ENCODE measurements at regions not wholly inside any gene's neighbourhood (a gene's known extent, or its start where the extent isn't known, plus 50 kb on each side); places are given as distances from the start of the nearest gene placed in this dataset.

DNA sequence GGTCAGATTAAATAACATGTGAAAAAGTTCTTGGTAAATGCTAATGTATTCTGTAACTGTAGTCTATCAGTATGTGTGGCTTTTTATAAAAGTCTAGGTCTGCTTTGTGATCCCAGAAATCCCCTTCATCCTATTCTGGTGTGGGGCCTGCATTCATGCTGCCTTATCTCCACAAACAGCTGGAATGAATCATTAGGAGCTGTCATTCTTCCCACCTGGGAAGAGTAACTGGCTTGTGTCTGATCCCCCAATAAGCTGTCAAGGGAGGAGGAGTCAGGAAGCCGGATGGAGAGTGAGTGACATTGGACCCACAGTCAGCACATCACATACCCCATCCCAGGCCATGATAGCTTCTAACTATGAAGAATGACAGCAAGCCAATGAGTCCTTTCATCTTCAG, 81.1 kb upstream of the EPHA4 start (continued):
- TF ChIP-seq ZNF445 (CRISPR knock-in tag; IDR thresholded peaks at IDR 0.05; ENCODE audit: low read depth) (no peak), ZFX (CRISPR knock-in tag; IDR thresholded peaks at IDR 0.05) (no peak), ZNF561 (CRISPR knock-in tag; conservative IDR thresholded peaks at IDR 0.05) (no peak)

GRCh38 chr2:221649051-221649775, 77.1 kb upstream of the EPHA4 start:
- 0% methylated on average over 5 of the region's 5 CpGs for WGBS (ENCODE audit: insufficient coverage, low coverage, missing lambda C conversion rate)
- intact Hi-C loops (cut with micrococcal nuclease): no loop called here
- H3K27me3 ChIP-seq (ENCODE audit: control insufficient read depth in 2 of 2, insufficient read depth in 2 of 2, low read length in 2 of 2): no peaks in the 10 kb centered on the region
- TF ChIP-seq NR4A1 (CRISPR knock-in tag; IDR thresholded peaks at IDR 0.05): no peak
- no peak for TF ChIP-seq NR4A1 (tag; IDR thresholded peaks at IDR 0.05)
- no peak for DNase-seq (ENCODE audit: extremely low read depth in 1 of 4, low spot score in 3 of 4)
- no TSS peak for BruUV-seq (replicated peaks)
- ChIA-PET CTCF (ENCODE audit: low intra/inter-chr PET ratio) (no interaction called here), POLR2A (interaction anchor here (0.6 kb wide), 1 partner anchor 269 kb away, joined by 3 read pairs; no protein-coding TSS in a partner anchor)
- no peaks in the 10 kb centered on the region for H3K4me1 ChIP-seq (replicated peaks in 1 of 2; ENCODE audit: control insufficient read depth in 2 of 2, insufficient read depth in 2 of 2, low read length in 2 of 2)
- in situ Hi-C loops (cut with MboI): no loop called here
- no peak overlapping the region for H3K4me2 ChIP-seq (ENCODE audit: insufficient read depth, low read length)
- H4K20me1 ChIP-seq (replicated peaks; ENCODE audit: control insufficient read depth, insufficient read depth, low read length): no peaks in the 10 kb centered on the region
- no peaks in the 10 kb centered on the region for H3K9me3 ChIP-seq (replicated peaks; ENCODE audit: control insufficient read depth, insufficient read depth, low read depth, low read length)
- no peak overlapping the region for H3K27ac ChIP-seq (ENCODE audit: extremely low read depth, low read depth, low read length)
- no peaks in the 10 kb centered on the region for H3K36me3 ChIP-seq (ENCODE audit: control insufficient read depth, insufficient read depth, low read length)
- ATAC-seq: no peak
- H2AFZ ChIP-seq (ENCODE audit: low read depth, low read length): no peak overlapping the region
- H3K9me1 ChIP-seq (ENCODE audit: control insufficient read depth, insufficient read depth, low read length): no peaks in the 10 kb centered on the region
- no peak overlapping the region for H3K9ac ChIP-seq (ENCODE audit: insufficient read depth in 1 of 2, low read depth in 2 of 2, low read length in 2 of 2)
- no peaks in the 10 kb centered on the region for H3K79me2 ChIP-seq (ENCODE audit: control insufficient read depth, insufficient read depth, low read length)
- FAIRE-seq: no peak
- H3K4me3 ChIP-seq: no peak overlapping the region

Measured in K562 (cell line).